GM13977 (cell line): ENCODE measurements at regions not wholly inside any gene's neighbourhood (a gene's known extent, or its start where the extent isn't known, plus 50 kb on each side); places are given as distances from the start of the nearest gene placed in this dataset.

Source experiments
- DNase-seq: peaks from one replicate; pipeline ENCODE4 v3.0.0; 2012; ENCODE audit warnings: low spot score
- CTCF ChIP-seq: IDR thresholded peaks from 2 replicates; pipeline ENCODE4 v1.5.1; 2012; ENCODE audit warnings: mild to moderate bottlenecking, control low read depth; ENCODE audit not compliant: insufficient read depth; ENCODE audit errors: extremely low read depth, missing control alignments
- in situ Hi-C: fragments of 300-500 bp; cut with MboI; formaldehyde crosslinking; loops from one replicate; pipeline ENCODE4 v1.12.0; 2022; ENCODE audit warnings: low sequenced_read_pairs, low pct_unique_long_range_greater_than_20kb, mixed read lengths, inconsistent platforms; ENCODE audit not compliant: unreplicated experiment

GRCh38 chr9:22921742-22922141, 475.1 kb downstream of the DMRTA1 start:
- in situ Hi-C loops = no loop called here
- no peak for DNase-seq
- TF ChIP-seq CTCF = no peak

GRCh38 chr9:22922222-22922621, 475.6 kb downstream of the DMRTA1 start:
- in situ Hi-C loops = no loop called here
- DNase-seq = no peak
- TF ChIP-seq CTCF = no peak

GRCh38 chr9:22954550-22954949, 507.9 kb downstream of the DMRTA1 start:
- in situ Hi-C loops = no loop called here
- no peak for TF ChIP-seq CTCF

GRCh38 chr9:22954964-22955363, 508.3 kb downstream of the DMRTA1 start:
- no peak for TF ChIP-seq CTCF
- DNase-seq = no peak
- in situ Hi-C loops = no loop called here

More at GRCh38 chr9:22954550-22954949, 507.9 kb downstream of the DMRTA1 start:
- DNase-seq = no peak

- no peak for DNase-seq
- no peak for TF ChIP-seq CTCF
- in situ Hi-C loops = no loop called here
These were observed 522.8 kb downstream of the DMRTA1 start for GRCh38 chr9:22969350-22969979.

- no peak for TF ChIP-seq CTCF
- in situ Hi-C loops = no loop called here
- no peak for DNase-seq
These were observed 523.9 kb downstream of the DMRTA1 start for GRCh38 chr9:22970434-22970975.
